ENCODE measurements at regions not wholly inside any gene's neighbourhood (a gene's known extent, or its start where the extent isn't known, plus 50 kb on each side); places are given as distances from the start of the nearest gene placed in this dataset.

DNA sequence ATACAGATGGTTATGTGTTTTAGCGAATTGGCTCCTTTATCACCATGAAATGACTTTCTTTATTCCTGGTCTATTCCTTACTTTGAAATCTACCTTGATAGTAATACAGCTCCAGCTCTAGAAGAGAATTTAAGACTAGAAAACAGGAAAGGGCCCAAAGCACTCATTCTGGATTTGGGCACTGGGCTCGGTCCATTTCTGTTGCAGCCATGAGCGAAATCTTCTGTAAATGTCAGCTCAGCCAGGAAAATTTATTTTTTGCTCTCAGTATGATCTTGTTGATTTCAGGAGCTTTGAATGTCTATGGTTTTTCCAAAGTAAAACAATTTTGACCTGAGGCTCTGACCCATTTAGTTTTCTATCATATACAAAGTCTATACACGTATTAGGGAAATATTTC lies 104.1 kb downstream of the DIRAS2 start:
- Mint-ChIP-seq H3K4me3 (ENCODE audit: unreplicated experiment) (no peak overlapping the region), H3K27me3 (ENCODE audit: insufficient read depth, unreplicated experiment) (peaks cover 96% of the 10 kb centered on the region), H3K9me3 (ENCODE audit: unreplicated experiment) (no peaks in the 10 kb centered on the region), H3K36me3 (ENCODE audit: insufficient read depth, unreplicated experiment) (no peaks in the 10 kb centered on the region), H3K27ac (ENCODE audit: low read depth, unreplicated experiment) (no peak overlapping the region), H3K4me1 (ENCODE audit: insufficient read depth, unreplicated experiment) (no peaks in the 10 kb centered on the region)
- TF ChIP-seq, protein P1, sequence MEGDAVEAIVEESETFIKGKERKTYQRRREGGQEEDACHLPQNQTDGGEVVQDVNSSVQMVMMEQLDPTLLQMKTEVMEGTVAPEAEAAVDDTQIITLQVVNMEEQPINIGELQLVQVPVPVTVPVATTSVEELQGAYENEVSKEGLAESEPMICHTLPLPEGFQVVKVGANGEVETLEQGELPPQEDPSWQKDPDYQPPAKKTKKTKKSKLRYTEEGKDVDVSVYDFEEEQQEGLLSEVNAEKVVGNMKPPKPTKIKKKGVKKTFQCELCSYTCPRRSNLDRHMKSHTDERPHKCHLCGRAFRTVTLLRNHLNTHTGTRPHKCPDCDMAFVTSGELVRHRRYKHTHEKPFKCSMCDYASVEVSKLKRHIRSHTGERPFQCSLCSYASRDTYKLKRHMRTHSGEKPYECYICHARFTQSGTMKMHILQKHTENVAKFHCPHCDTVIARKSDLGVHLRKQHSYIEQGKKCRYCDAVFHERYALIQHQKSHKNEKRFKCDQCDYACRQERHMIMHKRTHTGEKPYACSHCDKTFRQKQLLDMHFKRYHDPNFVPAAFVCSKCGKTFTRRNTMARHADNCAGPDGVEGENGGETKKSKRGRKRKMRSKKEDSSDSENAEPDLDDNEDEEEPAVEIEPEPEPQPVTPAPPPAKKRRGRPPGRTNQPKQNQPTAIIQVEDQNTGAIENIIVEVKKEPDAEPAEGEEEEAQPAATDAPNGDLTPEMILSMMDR (IDR thresholded peaks at IDR 0.05; ENCODE audit: unreplicated experiment) = no peak
- no peak for DNase-seq (ENCODE audit: unreplicated experiment)
- CTCF ChIA-PET = no interaction called here
- no TSS peak for BruUV-seq (replicated peaks)
- POLR2A ChIA-PET = no interaction called here
- intact Hi-C loops (cut with micrococcal nuclease) = no loop called here

DNA sequence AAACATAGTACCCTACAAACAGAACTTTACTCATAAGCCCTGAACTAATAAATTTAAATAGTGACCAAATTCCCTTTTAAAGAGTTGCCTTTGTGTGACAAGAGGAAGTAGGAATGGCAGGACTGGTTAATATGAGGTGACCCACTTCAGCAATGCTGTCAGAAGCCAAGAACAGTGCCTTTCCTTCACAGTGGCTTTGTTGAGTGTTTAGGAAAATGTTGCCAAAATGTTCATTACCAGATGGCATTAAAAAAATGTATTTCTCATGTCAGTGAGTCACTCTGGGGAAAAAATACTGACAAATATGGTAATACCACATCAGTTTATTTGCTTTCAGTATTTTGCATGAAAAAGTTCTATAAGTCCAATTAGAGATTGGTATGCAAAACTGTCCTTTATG lies 103.3 kb downstream of the DIRAS2 start:
- intact Hi-C loops (cut with micrococcal nuclease) = no loop called here
- no peaks in the 10 kb centered on the region for H3K36me3 Mint-ChIP-seq (ENCODE audit: insufficient read depth, unreplicated experiment)
- H3K9me3 Mint-ChIP-seq (ENCODE audit: unreplicated experiment) = no peaks in the 10 kb centered on the region
- H3K27me3 Mint-ChIP-seq (ENCODE audit: insufficient read depth, unreplicated experiment) = peaks cover 90% of the 10 kb centered on the region
- TF ChIP-seq, protein P1 (IDR thresholded peaks at IDR 0.05; ENCODE audit: unreplicated experiment) = no peak
- H3K4me1 Mint-ChIP-seq (ENCODE audit: insufficient read depth, unreplicated experiment) = no peaks in the 10 kb centered on the region
- ChIA-PET POLR2A (no interaction called here), CTCF (no interaction called here)
- DNase-seq (ENCODE audit: unreplicated experiment) = no peak
- H3K27ac Mint-ChIP-seq (ENCODE audit: low read depth, unreplicated experiment) = no peak overlapping the region
- no peak overlapping the region for H3K4me3 Mint-ChIP-seq (ENCODE audit: unreplicated experiment)
- BruUV-seq (replicated peaks) = no TSS peak

DNA sequence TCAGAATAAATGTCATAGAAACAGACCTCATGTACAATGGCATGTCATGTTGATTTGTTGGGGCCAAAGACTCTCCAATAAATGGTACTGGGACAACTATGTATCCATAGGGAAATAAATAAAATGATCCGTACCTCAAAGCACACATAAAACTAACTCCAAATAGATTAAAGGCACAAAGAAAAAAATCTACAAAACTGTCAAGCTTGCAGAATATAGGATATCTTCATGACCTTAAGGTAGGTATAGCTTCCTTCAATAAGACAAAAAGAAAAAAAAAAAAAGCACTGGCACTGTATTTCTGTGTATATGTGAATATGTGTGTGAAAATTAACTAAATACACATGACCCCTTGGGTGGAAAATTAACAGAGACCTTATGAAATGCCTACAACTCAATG lies 101.9 kb downstream of the DIRAS2 start:
- no peak overlapping the region for H3K4me3 Mint-ChIP-seq (ENCODE audit: unreplicated experiment)
- peaks cover 75% of the 10 kb centered on the region for H3K27me3 Mint-ChIP-seq (ENCODE audit: insufficient read depth, unreplicated experiment)
- no peaks in the 10 kb centered on the region for H3K4me1 Mint-ChIP-seq (ENCODE audit: insufficient read depth, unreplicated experiment)
- ChIA-PET POLR2A (no interaction called here), CTCF (no interaction called here)
- no peaks in the 10 kb centered on the region for H3K36me3 Mint-ChIP-seq (ENCODE audit: insufficient read depth, unreplicated experiment)
- no peaks in the 10 kb centered on the region for H3K9me3 Mint-ChIP-seq (ENCODE audit: unreplicated experiment)
- BruUV-seq (replicated peaks) = no TSS peak
- no peak for DNase-seq (ENCODE audit: unreplicated experiment)
- TF ChIP-seq, protein P1 (IDR thresholded peaks at IDR 0.05; ENCODE audit: unreplicated experiment) = no peak
- no peak overlapping the region for H3K27ac Mint-ChIP-seq (ENCODE audit: low read depth, unreplicated experiment)
- intact Hi-C loops (cut with micrococcal nuclease) = no loop called here

DNA sequence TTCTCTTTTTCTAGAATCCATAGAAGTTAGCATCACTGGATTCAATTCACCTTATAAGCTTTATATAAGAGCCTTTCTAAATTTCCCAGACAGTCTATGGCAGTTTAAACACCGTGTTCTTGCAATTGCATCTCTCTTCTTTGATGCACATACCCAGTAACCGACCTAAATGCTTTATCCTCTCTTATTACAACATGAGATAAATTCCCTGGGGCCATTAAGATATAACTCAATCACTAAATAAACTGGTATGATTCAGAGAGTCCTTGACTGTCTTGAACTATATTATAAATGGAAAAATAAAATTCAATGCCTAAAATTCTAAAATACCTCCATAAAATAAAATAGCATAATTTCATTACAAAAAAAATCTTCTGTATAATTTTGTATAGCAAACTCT lies 98.1 kb downstream of the DIRAS2 start:
- Mint-ChIP-seq H3K4me1 (ENCODE audit: insufficient read depth, unreplicated experiment) (no peaks in the 10 kb centered on the region), H3K9me3 (ENCODE audit: unreplicated experiment) (no peaks in the 10 kb centered on the region), H3K4me3 (ENCODE audit: unreplicated experiment) (no peak overlapping the region), H3K27me3 (ENCODE audit: insufficient read depth, unreplicated experiment) (peaks cover 52% of the 10 kb centered on the region), H3K27ac (ENCODE audit: low read depth, unreplicated experiment) (no peak overlapping the region), H3K36me3 (ENCODE audit: insufficient read depth, unreplicated experiment) (no peaks in the 10 kb centered on the region)
- ChIA-PET CTCF (no interaction called here), POLR2A (no interaction called here)
- TF ChIP-seq, protein P1 (IDR thresholded peaks at IDR 0.05; ENCODE audit: unreplicated experiment) = no peak
- DNase-seq (ENCODE audit: unreplicated experiment) = no peak
- intact Hi-C loops (cut with micrococcal nuclease) = no loop called here
- no TSS peak for BruUV-seq (replicated peaks)

Data from MCF 10A (cell line).